ENCODE measurements at regions not wholly inside any gene's neighbourhood (a gene's known extent, or its start where the extent isn't known, plus 50 kb on each side); places are given as distances from the start of the nearest gene placed in this dataset.
A peak's percentile ranks its signal among the peaks of the same experiment; 100 is the strongest.
"Not testable (repeated sequence)": the region's sequence is repeated elsewhere in the genome, so short reads cannot be mapped to it uniquely, and the experiment has no call there.

- no peak for DNase-seq (ENCODE audit: low spot score)
These were observed 68.5 kb downstream of the CDC14C start for GRCh38 chr7:48992816-48993215.

- peak; percentile 2 for DNase-seq (ENCODE audit: low spot score)
These were observed 77.3 kb downstream of the CDC14C start for GRCh38 chr7:49001610-49002033.

DNA sequence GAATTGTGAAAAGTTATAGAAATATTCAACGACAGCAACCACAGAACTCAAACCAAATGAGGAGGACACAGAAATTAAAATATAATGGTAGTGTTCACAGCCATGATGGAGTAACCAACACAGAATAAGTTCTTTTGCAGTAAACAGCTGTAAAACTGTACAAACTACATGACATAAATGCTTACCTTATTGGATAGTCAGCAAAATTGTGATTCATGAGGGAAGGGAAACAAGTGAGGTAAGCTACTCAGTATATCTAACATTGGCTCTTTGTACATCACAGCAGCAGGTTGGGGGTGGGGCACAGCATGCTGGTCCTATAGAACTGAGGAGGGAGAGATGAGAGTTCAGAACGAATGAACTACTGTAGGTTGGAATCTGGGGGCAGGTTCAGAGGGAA, 86.4 kb downstream of the CDC14C start:
- no peak for DNase-seq (ENCODE audit: low spot score)

DNA sequence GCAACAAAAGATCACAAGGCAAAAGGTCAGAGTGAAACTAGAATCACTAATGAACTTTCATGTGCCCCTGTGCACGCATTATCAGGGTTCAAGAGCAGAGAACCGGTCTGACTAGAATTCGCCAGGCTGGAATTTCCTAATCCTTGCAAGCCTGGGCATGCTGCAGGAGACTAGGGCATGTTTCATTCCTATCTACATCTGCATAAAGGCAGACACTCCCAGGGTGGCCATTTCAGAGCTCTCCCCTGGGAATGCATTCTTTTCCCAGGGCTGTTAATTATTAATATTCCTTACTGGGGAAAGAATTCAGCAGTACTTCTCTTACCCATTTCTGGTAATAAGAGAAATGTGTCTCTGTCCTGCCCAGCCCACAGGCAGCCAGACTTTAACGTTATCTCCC, 90.5 kb downstream of the CDC14C start:
- no peak for DNase-seq (ENCODE audit: low spot score)

- DNase-seq (ENCODE audit: low spot score): no peak
These were observed 95.8 kb downstream of the CDC14C start for GRCh38 chr7:49020145-49020544.

DNA sequence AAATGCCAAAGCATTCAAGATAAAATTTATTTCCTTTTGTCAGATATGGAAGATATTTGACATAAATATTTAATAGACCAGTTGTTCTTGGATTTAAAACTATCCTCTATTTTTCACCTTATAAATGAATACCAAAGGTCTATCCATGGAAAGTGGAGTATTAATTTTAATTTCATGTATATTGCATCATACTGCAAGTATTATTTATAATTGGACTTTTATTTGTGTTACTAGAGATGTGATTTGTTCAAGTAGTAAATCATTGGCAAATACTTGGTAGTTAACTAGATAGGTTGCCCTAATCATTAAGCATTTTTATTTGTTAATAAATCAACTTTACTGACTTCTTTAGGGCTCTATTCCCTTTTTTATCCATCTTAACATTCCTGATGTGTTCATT, 98.1 kb downstream of the CDC14C start:
- DNase-seq (ENCODE audit: low spot score): no peak

DNA sequence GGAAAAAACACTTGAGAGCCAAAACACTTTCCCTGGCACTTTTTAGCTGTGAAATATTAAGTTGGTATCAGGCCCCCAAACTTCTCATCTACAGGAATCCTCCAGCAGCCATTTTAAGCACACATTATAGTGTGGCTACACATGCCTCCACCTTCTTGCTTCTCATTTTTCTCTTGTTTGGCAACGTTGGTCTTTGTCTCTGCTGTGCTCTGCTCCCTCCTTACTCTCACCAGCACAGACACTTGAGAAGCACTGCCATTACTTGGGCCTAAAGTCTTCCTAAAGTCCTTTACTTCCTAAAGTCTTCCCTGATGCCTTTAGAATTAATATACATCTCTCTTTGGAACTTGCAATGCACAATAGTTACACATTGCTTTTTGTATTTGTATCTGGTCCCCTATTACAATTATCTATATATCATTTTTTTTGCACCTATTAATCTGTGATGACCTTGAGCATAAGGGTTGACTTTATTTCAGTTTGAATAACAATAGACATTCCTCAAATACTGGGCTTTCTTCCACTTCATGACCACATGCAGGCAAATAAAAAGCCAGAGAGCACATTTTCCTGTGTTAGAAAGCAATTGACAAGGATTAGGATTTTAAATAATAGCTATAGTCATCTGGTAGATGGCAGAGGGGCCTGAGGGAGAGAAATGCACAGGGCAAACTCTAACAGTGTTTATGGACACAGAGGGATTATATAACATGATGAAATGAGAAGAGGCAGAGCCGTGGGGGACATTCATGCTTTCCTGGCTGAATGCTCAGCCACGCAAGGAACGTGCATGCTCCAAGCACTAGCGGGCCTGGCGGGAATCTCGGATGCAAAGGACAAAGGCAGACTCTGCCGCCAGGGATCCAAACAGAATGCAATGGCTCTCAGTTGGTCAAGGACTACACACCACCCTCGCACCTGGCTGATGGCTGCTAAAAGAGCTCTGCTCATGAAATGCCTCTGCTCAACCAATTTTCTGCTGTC, 99.3 kb downstream of the CDC14C start:
- DNase-seq (ENCODE audit: low spot score): no peak

DNA sequence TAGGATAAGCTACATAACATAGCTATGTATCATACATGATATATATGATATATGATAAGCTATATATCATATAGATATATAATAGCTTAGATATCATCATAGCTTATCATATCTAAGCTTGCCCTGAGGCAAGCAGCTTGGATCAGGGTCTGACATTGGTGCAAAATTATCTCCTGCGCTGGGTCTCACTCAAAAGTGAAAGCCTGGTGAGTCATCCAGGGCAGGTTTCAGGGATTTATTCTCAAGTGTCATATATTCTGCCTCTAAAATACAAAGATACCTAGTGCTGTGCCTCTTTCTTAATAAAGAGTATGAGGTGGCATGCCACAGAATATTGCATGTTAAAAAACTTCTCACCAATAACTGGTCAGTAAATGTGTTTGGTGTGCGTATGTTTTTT, 105.9 kb downstream of the CDC14C start:
- DNase-seq (ENCODE audit: low spot score): no peak

DNA sequence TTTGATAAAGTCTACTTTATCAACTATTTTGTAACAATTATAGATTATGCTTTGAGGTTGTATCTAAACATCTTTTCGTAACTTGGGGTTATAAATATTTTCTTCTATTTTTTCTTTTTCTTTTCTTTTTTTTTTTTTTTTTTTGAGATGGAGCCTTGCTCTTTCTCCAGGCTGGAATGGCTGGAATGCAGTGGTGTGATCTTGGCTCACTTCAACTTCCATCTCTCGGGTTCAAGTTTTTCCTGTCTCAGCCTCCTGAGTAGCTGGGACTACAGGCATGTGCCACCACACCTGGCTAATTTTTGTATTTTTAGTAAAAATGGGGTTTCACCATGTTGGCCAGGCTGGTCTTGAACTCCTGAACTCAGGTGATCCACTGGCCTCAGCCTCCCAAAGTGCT, 108.8 kb downstream of the CDC14C start:
- DNase-seq (ENCODE audit: low spot score): not testable (repeated sequence)

GRCh38 chr7:49037346-49038210, 113.2 kb downstream of the CDC14C start:
- DNase-seq (ENCODE audit: low spot score): no peak

GRCh38 chr7:49038821-49039358, 114.5 kb downstream of the CDC14C start:
- DNase-seq (ENCODE audit: low spot score): no peak

DNA sequence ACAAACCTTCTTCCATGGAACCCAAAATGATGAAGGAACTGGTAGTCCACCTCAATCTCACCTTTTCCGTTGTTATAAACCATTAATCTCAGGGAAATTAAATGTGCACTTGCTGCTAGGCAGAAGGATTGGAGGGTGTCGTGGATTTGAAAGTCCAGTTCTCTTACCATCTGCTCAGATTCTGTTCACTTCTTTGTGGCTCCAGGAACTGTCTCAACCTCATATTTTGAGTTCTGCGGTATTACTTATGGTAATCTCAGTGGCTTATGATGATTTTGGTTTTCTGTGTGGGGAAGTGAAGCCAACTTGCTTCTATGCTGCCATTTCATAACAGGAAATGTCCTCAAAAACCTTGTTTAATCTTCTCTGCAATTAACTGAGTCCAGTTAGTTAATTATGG, 136.4 kb downstream of the CDC14C start:
- no peak for DNase-seq (ENCODE audit: low spot score)

DNA sequence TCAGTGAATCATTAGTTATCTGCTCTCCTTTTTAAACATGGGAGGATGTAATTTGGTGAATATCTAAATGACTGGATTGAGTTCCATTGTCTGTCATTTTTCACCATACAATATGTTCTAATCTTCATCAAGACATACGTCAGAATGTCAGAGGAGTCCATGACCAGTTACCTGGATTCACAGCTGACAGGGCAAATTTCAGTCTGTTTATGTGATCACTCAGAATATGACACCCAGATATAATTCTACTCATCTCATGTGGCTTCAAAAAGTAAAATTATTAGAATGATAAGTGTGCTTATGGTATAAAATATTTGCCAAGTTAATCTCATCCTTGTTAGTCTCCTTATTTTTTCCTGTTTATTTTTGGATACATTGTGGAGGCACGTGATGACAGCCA, 150.2 kb downstream of the CDC14C start:
- DNase-seq (ENCODE audit: low spot score): no peak

- DNase-seq (ENCODE audit: low spot score): no peak
These were observed 156.6 kb downstream of the CDC14C start for GRCh38 chr7:49080896-49081475.

- no peak for DNase-seq (ENCODE audit: low spot score)
These were observed 163.7 kb downstream of the CDC14C start for GRCh38 chr7:49088017-49088416.

- no peak for DNase-seq (ENCODE audit: low spot score)
These were observed 165.4 kb downstream of the CDC14C start for GRCh38 chr7:49089717-49090116.

- DNase-seq (ENCODE audit: low spot score): no peak
These were observed 166.7 kb downstream of the CDC14C start for GRCh38 chr7:49091089-49091488.

DNA sequence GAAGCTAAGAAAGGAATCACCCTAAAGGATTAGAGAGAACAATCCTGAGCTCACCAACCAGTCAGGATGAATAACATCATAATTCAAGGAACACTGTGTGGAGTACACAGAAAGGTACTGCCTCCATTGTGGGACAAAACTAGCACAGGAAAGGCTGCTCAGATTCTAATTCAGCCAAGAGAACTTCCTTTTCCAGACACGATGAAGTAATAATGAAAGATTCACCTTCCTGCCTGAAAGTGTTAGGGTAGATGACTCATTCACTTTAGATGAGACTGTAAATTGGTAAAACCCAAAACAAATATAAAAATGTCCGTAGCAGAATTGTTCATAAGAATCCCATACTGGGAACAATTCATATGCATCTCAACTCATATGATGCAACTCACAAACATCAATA, 167.2 kb downstream of the CDC14C start:
- no peak for DNase-seq (ENCODE audit: low spot score)

GRCh38 chr7:49093218-49093617, 168.9 kb downstream of the CDC14C start:
- DNase-seq (ENCODE audit: low spot score): no peak

DNA sequence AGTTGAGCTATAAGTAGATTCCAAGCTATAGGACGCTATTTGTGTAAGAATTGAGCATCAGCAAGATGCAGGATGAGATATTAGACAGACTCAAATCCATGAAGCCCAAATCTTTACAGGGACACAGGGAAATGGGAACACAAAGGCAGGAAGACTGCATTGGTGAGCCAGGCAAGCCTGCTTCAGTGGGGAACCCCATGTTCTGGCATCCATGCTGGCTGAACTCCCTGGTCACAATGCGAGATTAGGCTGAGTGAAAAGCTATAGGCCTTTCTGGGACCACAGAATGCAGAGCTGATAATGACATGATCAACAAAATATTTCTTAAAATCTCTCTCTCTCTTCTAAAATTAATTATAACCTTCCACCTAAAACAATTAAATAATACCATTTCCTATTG, 170.5 kb downstream of the CDC14C start:
- no peak for DNase-seq (ENCODE audit: low spot score)

- no peak for DNase-seq (ENCODE audit: low spot score)
These were observed 175.4 kb downstream of the CDC14C start for GRCh38 chr7:49099587-49100326.

Data from hematopoietic multipotent progenitor cell treated with erythropoietin and hydrocortisone succinate and interleukin-3 and kit ligand, for 15 days (in vitro differentiated cells).